K562 (cell line): ENCODE measurements at regions not wholly inside any gene's neighbourhood (a gene's known extent, or its start where the extent isn't known, plus 50 kb on each side); places are given as distances from the start of the nearest gene placed in this dataset.

Experiments
- ATAC-seq: fragments of 200-7000 bp; cut with Tn5 transposase; 3 replicates; pipeline ENCODE4 v1.9.1; 2020; ENCODE audit warnings: moderate library complexity
- BruUV-seq: library from RNA; stranded (reverse); fragments of 400-500 nt; replicated peaks from 2 replicates; lab custom pipeline; 2021; lab: Mats Ljungman, UMichigan
- CTCF ChIA-PET: fragments of 300-600 bp; formaldehyde crosslinking; extraction: SDS; loops from one replicate; lab custom pipeline; 2021; ENCODE audit warnings: low intra/inter-chr PET ratio; lab: Yijun Ruan, JAX
- POLR2A ChIA-PET: fragments of 300-600, 350-650 bp; sonication (Branson Sonifier 250); formaldehyde crosslinking; extraction: SDS; loops from one replicate; lab custom pipeline; 2021; ENCODE audit warnings: antibody characterized with exemption, inconsistent platforms; lab: Yijun Ruan, JAX
- DNase-seq, 4 experiments: peaks; one replicate each; pipeline versions ENCODE4 v3.0.0 to v3.0.0-alpha.2; 2011 to 2018; ENCODE audit warnings: low spot score in 3 of 4, mixed read lengths in 3 of 4; ENCODE audit errors: extremely low read depth in 1 of 4
- FAIRE-seq: peaks from 2 replicates; lab custom pipeline; 2011; peaks lifted over from hg19 to GRCh38; lab: Jason Lieb, UNC
- H2AFZ ChIP-seq: 2 replicates; pipeline ENCODE4 v1.6.0; 2011; ENCODE audit warnings: low read depth, low read length, control low read depth, inconsistent platforms
- H3K27ac ChIP-seq: fragments of 200-600 bp; 3 replicates; pipeline ENCODE4 v1.8.0; 2011; ENCODE audit warnings: low read depth, mild to moderate bottlenecking, control low read depth, inconsistent platforms, low read length, moderate library complexity, mixed read lengths; ENCODE audit errors: extremely low read depth
- H3K27me3 ChIP-seq, 2 experiments: fragments of 300-600 bp in 1 of 2; 2 replicates in 1 of 2; 3 replicates in 1 of 2; pipeline versions ENCODE4 v1.6.0 to v1.8.0; 2011; ENCODE audit warnings: inconsistent platforms in 2 of 2, low read length in 2 of 2, mild to moderate bottlenecking in 1 of 2, mixed read lengths in 1 of 2, moderate library complexity in 1 of 2; ENCODE audit not compliant: control insufficient read depth in 2 of 2, insufficient read depth in 2 of 2
- H3K36me3 ChIP-seq: fragments of 300-600 bp; 3 replicates; pipeline ENCODE4 v1.8.0; 2011; ENCODE audit warnings: mild to moderate bottlenecking, low read length, inconsistent platforms; ENCODE audit not compliant: control insufficient read depth, insufficient read depth
- H3K4me1 ChIP-seq, 2 experiments: fragments of 200-600 bp in 1 of 2; replicated peaks in 1 of 2; 2 replicates in 1 of 2; 3 replicates in 1 of 2; pipeline versions ENCODE4 v1.5.1 to v1.8.0; 2011; ENCODE audit warnings: inconsistent platforms in 2 of 2, low read length in 2 of 2, mild to moderate bottlenecking in 1 of 2, mixed read lengths in 1 of 2, moderate library complexity in 1 of 2; ENCODE audit not compliant: control insufficient read depth in 2 of 2, insufficient read depth in 2 of 2
- H3K4me2 ChIP-seq: 2 replicates; pipeline ENCODE4 v1.6.1; 2011; ENCODE audit warnings: low read length, control low read depth, inconsistent platforms, mixed read lengths; ENCODE audit not compliant: insufficient read depth
- H3K4me3 ChIP-seq: fragments of 200-600 bp; sonication (generic), shearing (Covaris generic); 2 replicates; pipeline ENCODE4 v1.5.1; 2016; ENCODE audit warnings: control low read depth, inconsistent platforms
- H3K79me2 ChIP-seq: fragments of 200-600 bp; 3 replicates; pipeline ENCODE4 v1.8.0; 2011; ENCODE audit warnings: low read length, inconsistent platforms; ENCODE audit not compliant: control insufficient read depth, insufficient read depth
- H3K9ac ChIP-seq, 2 experiments: 2 replicates each; pipeline versions ENCODE4 v1.6.0 to v1.6.1; 2011; ENCODE audit warnings: low read depth in 2 of 2, low read length in 2 of 2, control low read depth in 1 of 2, inconsistent platforms in 1 of 2, mild to moderate bottlenecking in 1 of 2, mixed read lengths in 1 of 2; ENCODE audit not compliant: insufficient read depth in 1 of 2
- H3K9me1 ChIP-seq: one replicate; pipeline ENCODE4 v1.6.0; 2011; ENCODE audit warnings: inconsistent platforms, mild to moderate bottlenecking, low read length, moderate library complexity; ENCODE audit not compliant: control insufficient read depth, insufficient read depth
- H3K9me3 ChIP-seq: replicated peaks from 2 replicates; pipeline ENCODE4 v1.5.1; 2011; ENCODE audit warnings: low read depth, low read length, inconsistent platforms; ENCODE audit not compliant: control insufficient read depth, insufficient read depth
- H4K20me1 ChIP-seq: replicated peaks from 2 replicates; pipeline ENCODE4 v1.6.1; 2011; ENCODE audit warnings: low read length, inconsistent platforms, mixed read lengths; ENCODE audit not compliant: control insufficient read depth, insufficient read depth
- CSDE1 ChIP-seq, 2 experiments: fragments of 450-650 bp; IDR thresholded peaks; 2 replicates each; pipeline ENCODE4 v1.6.1; 2016; ENCODE audit warnings: mild to moderate bottlenecking in 1 of 2
- IFI16 ChIP-seq: fragments of 250-450 bp; sonication (Bioruptor Pico); IDR thresholded peaks from 2 replicates; pipeline ENCODE4 v2.1.2; 2022; ENCODE audit warnings: mild to moderate bottlenecking, inconsistent platforms
- KLF13 ChIP-seq: fragments of 450-650 bp; IDR thresholded peaks from 2 replicates; pipeline ENCODE4 v1.6.1; 2016; ENCODE audit warnings: missing genetic modification characterization, low read depth, mild to moderate bottlenecking, missing compliant biosample characterization, moderate library complexity, borderline replicate concordance
- MCM7 ChIP-seq, 2 experiments: fragments of 450-650 bp; IDR thresholded peaks; 2 replicates each; pipeline ENCODE4 v1.6.1; 2016 to 2018
- NBN ChIP-seq: fragments of 450-650 bp; IDR thresholded peaks from 2 replicates; pipeline ENCODE4 v1.6.1; 2016; ENCODE audit warnings: low read depth, mild to moderate bottlenecking
- NEUROD1 ChIP-seq: fragments of 150-350 bp; IDR thresholded peaks from 2 replicates; pipeline ENCODE4 v1.6.1; 2014; ENCODE audit warnings: borderline replicate concordance, low read length, low read depth; ENCODE audit not compliant: partially characterized antibody
- PHTF2 ChIP-seq: fragments of 250-450 bp; sonication (Bioruptor Pico); IDR thresholded peaks from 2 replicates; pipeline ENCODE4 v1.5.0; 2021; ENCODE audit warnings: mild to moderate bottlenecking
- SAP30 ChIP-seq: fragments of 200-600 bp; sonication (generic); IDR thresholded peaks from 2 replicates; pipeline ENCODE4 v1.6.1; 2012; ENCODE audit warnings: borderline replicate concordance, low read depth, mild to moderate bottlenecking, moderate library complexity, low read length, control low read depth, inconsistent platforms; ENCODE audit not compliant: insufficient read depth, poor library complexity, severe bottlenecking
- SMAD1 ChIP-seq: fragments of 150-350 bp; IDR thresholded peaks from 2 replicates; pipeline ENCODE4 v1.6.1; 2014; ENCODE audit warnings: low read length, low read depth; ENCODE audit not compliant: partially characterized antibody
- SMAD3 ChIP-seq: fragments of 450-650 bp; formaldehyde crosslinking; conservative IDR thresholded peaks from 2 replicates; pipeline ENCODE4 v1.4.0; 2020; ENCODE audit warnings: mild to moderate bottlenecking
- SMARCA5 ChIP-seq: fragments of 450-650 bp; IDR thresholded peaks from 2 replicates; pipeline ENCODE4 v1.6.1; 2016
- SPI1 ChIP-seq: IDR thresholded peaks from 2 replicates; pipeline ENCODE4 v1.6.1; 2011; ENCODE audit warnings: low read depth, low read length, control low read depth, borderline replicate concordance
- WGBS: fragments of 100-300 bp; shearing (Covaris generic); methylation state at CpG from one replicate; pipeline ENCODE4 v1.1.6; 2016; ENCODE audit warnings: low coverage, mixed read lengths; ENCODE audit not compliant: insufficient coverage; ENCODE audit errors: missing lambda C conversion rate; 5-methylcytosine and 5-hydroxymethylcytosine counted together
- in situ Hi-C: fragments of 300-500 bp; cut with MboI; formaldehyde crosslinking; loops from 4 replicates; pipeline ENCODE4 v1.15.0; 2018; ENCODE audit warnings: inconsistent platforms, mixed read lengths
- intact Hi-C: fragments of 100-400 bp; cut with micrococcal nuclease; formaldehyde crosslinking; loops from 2 replicates; pipeline ENCODE4 v1.14.2; 2022

GRCh38 chr20:52643034-52643433 lies 329.1 kb upstream of the TSHZ2 start:
- 15% methylated on average over 3 of the region's 3 CpGs for WGBS

GRCh38 chr20:52637201-52637600 lies 335.0 kb upstream of the TSHZ2 start:
- no peaks in the 10 kb centered on the region for H3K9me1 ChIP-seq
- ATAC-seq (no peak), DNase-seq (no peak), FAIRE-seq (no peak)
- H3K36me3 ChIP-seq, result no peaks in the 10 kb centered on the region
- TF ChIP-seq SMAD3 (CRISPR knock-in tag) (no peak), MCM7 (IDR thresholded peaks at IDR 0.05) (no peak), NEUROD1 (no peak), SAP30 (no peak), CSDE1 (IDR thresholded peaks at IDR 0.05) (no peak), SPI1 (no peak), KLF13 (tag) (no peak), NBN (no peak)
- H2AFZ ChIP-seq, result no peak overlapping the region
- ChIA-PET CTCF (no interaction called here), POLR2A (interaction anchor here (0.6 kb wide), 1 partner anchor 255 kb away, joined by 3 read pairs; no protein-coding TSS in a partner anchor)
- WGBS, result 8% methylated on average over 3 of the region's 3 CpGs
- no peak overlapping the region for H3K9ac ChIP-seq
- no peak overlapping the region for H3K4me3 ChIP-seq
- H3K4me1 ChIP-seq, result no peaks in the 10 kb centered on the region
- no peak overlapping the region for H3K4me2 ChIP-seq
- no peaks in the 10 kb centered on the region for H4K20me1 ChIP-seq
- H3K27me3 ChIP-seq, result no peaks in the 10 kb centered on the region
- H3K27ac ChIP-seq, result no peak overlapping the region
- no TSS peak for BruUV-seq
- no peaks in the 10 kb centered on the region for H3K9me3 ChIP-seq
- intact Hi-C loops (no loop called here), in situ Hi-C loops (no loop called here)
- H3K79me2 ChIP-seq, result no peaks in the 10 kb centered on the region

More at GRCh38 chr20:52643034-52643433, 329.1 kb upstream of the TSHZ2 start:
- Histone ChIP-seq H3K9me1 (no peaks in the 10 kb centered on the region), H3K27me3 (no peaks in the 10 kb centered on the region), H3K4me1 (no peaks in the 10 kb centered on the region), H3K27ac (no peak overlapping the region), H3K9me3 (no peaks in the 10 kb centered on the region), H4K20me1 (no peaks in the 10 kb centered on the region), H3K9ac (no peak overlapping the region), H2AFZ (no peak overlapping the region), H3K79me2 (no peaks in the 10 kb centered on the region), H3K4me3 (no peak overlapping the region), H3K4me2 (no peak overlapping the region), H3K36me3 (no peaks in the 10 kb centered on the region)
- intact Hi-C loops (no loop called here), in situ Hi-C loops (no loop called here)
- TF ChIP-seq SMAD1, result no peak
- TF ChIP-seq SMARCA5, result no peak
- no peak for TF ChIP-seq IFI16
- no peak for TF ChIP-seq PHTF2 (CRISPR knock-in tag)
- POLR2A ChIA-PET, result interaction anchor here (1.4 kb wide), 1 partner anchor 11 kb away, joined by 3 read pairs; no protein-coding TSS in a partner anchor
- DNase-seq, result no peak
- no peak for ATAC-seq
- CTCF ChIA-PET, result no interaction called here
- FAIRE-seq, result no peak
- no TSS peak for BruUV-seq
